ENCODE measurements at regions not wholly inside any gene's neighbourhood (a gene's known extent, or its start where the extent isn't known, plus 50 kb on each side); places are given as distances from the start of the nearest gene placed in this dataset.

GRCh38 chr5:68460147-68460798 lies 244.7 kb downstream of the PIK3R1 start:
- TF ChIP-seq CTCF (IDR thresholded peaks at IDR 0.05; ENCODE audit: low read length) (peak; percentile 74), EZH2 (IDR thresholded peaks at IDR 0.05; ENCODE audit: borderline replicate concordance, low read length) (no peak)
